H1 (cell line): ENCODE measurements at regions not wholly inside any gene's neighbourhood (a gene's known extent, or its start where the extent isn't known, plus 50 kb on each side); places are given as distances from the start of the nearest gene placed in this dataset.

Experiments
- CTCF ChIA-PET: fragments of 300-600 bp; sonication (Branson Sonifier 250); formaldehyde crosslinking; loops from one replicate; lab custom pipeline; 2021; ENCODE audit not compliant: partially characterized antibody; lab: Charles Lee
- POLR2A ChIA-PET: fragments of 300-600 bp; sonication (Branson Sonifier 250); formaldehyde crosslinking; loops from one replicate; lab custom pipeline; 2021; ENCODE audit warnings: inconsistent platforms; ENCODE audit not compliant: partially characterized antibody; lab: Charles Lee
- DNase-seq, 2 experiments: peaks; one replicate each; pipeline versions ENCODE4 v3.0.0 to v3.0.0-alpha.2; 2010 to 2022; ENCODE audit warnings: low spot score in 2 of 2, low read depth in 1 of 2, mixed read lengths in 1 of 2
- FAIRE-seq: peaks from 2 replicates; lab custom pipeline; 2011; peaks lifted over from hg19 to GRCh38; lab: Jason Lieb, UNC
- H2AFZ ChIP-seq: 2 replicates; pipeline ENCODE4 v1.8.1; 2012; ENCODE audit warnings: low read length, inconsistent platforms
- H2AK5ac ChIP-seq: 2 replicates; pipeline ENCODE4 v1.6.1; 2013; ENCODE audit warnings: low read depth, low read length
- H2BK120ac ChIP-seq: replicated peaks from 2 replicates; pipeline ENCODE3; 2013; ENCODE audit warnings: low read depth, low read length, inconsistent platforms
- H2BK12ac ChIP-seq: 2 replicates; pipeline ENCODE4 v1.6.1; 2013; ENCODE audit warnings: low read depth, low read length
- H2BK15ac ChIP-seq: 2 replicates; pipeline ENCODE4 v1.6.1; 2013; ENCODE audit warnings: low read length
- H2BK20ac ChIP-seq: 2 replicates; pipeline ENCODE4 v1.6.1; 2013; ENCODE audit warnings: low read length
- H2BK5ac ChIP-seq: 2 replicates; pipeline ENCODE4 v1.6.1; 2013; ENCODE audit warnings: low read depth, low read length
- H3K14ac ChIP-seq: 2 replicates; pipeline ENCODE4 v1.6.1; 2013; ENCODE audit warnings: inconsistent platforms; ENCODE audit not compliant: insufficient read length
- H3K18ac ChIP-seq: 2 replicates; pipeline ENCODE4 v1.6.1; 2013; ENCODE audit warnings: low read length; ENCODE audit errors: extremely low read depth
- H3K23ac ChIP-seq: 2 replicates; pipeline ENCODE4 v1.6.1; 2013; ENCODE audit warnings: inconsistent platforms; ENCODE audit not compliant: insufficient read length
- H3K23me2 ChIP-seq: 2 replicates; pipeline ENCODE4 v1.6.1; 2013; ENCODE audit warnings: low read depth, low read length
- H3K27ac ChIP-seq: 2 replicates; pipeline ENCODE4 v1.6.1; 2011; ENCODE audit warnings: low read depth, low read length, inconsistent platforms
- H3K27me3 ChIP-seq, 4 experiments: replicated peaks in 1 of 4; 1 replicate in 1 of 4; 2 replicates in 3 of 4; pipeline versions ENCODE4 v1.6.1 to v1.8.1; 2011 to 2013; ENCODE audit warnings: low read length in 3 of 4, mild to moderate bottlenecking in 3 of 4, inconsistent platforms in 2 of 4, mixed read lengths in 2 of 4, moderate library complexity in 1 of 4; ENCODE audit not compliant: control insufficient read depth in 3 of 4, insufficient read depth in 3 of 4; ENCODE audit errors: extremely low read depth in 1 of 4
- H3K36me3 ChIP-seq, 4 experiments: 2 replicates each; pipeline versions ENCODE4 v1.6.1 to v1.8.1; 2011 to 2013; ENCODE audit warnings: mild to moderate bottlenecking in 4 of 4, low read length in 3 of 4, moderate library complexity in 2 of 4, control low read depth in 1 of 4, inconsistent platforms in 1 of 4; ENCODE audit not compliant: insufficient read depth in 4 of 4, control insufficient read depth in 2 of 4
- H3K4ac ChIP-seq: replicated peaks from 2 replicates; pipeline ENCODE3; 2013; ENCODE audit warnings: low read length, low read depth, mixed read lengths, inconsistent platforms; ENCODE audit not compliant: insufficient read length
- H3K4me1 ChIP-seq, 4 experiments: replicated peaks in 1 of 4; 1 replicate in 1 of 4; 2 replicates in 3 of 4; pipeline versions ENCODE4 v1.6.1 to v1.8.1; 2011 to 2013; ENCODE audit warnings: low read length in 3 of 4, inconsistent platforms in 2 of 4, mixed read lengths in 1 of 4; ENCODE audit not compliant: insufficient read depth in 4 of 4, control insufficient read depth in 3 of 4
- H3K4me2 ChIP-seq, 2 experiments: 2 replicates each; pipeline versions ENCODE4 v1.6.1 to v1.8.1; 2011 to 2013; ENCODE audit warnings: low read depth in 2 of 2, low read length in 2 of 2, control low read depth in 1 of 2, inconsistent platforms in 1 of 2, mild to moderate bottlenecking in 1 of 2; ENCODE audit not compliant: insufficient read depth in 1 of 2
- H3K4me3 ChIP-seq, 4 experiments: fragments of 200-600, 300-600 bp in 1 of 4; sonication (generic), shearing (Covaris generic), sonication (Bioruptor Twin) in 1 of 4; 2 replicates each; pipeline versions ENCODE4 v1.5.1 to v1.8.1; 2011 to 2016; ENCODE audit warnings: low read length in 4 of 4, low read depth in 3 of 4, control low read depth in 2 of 4, inconsistent platforms in 2 of 4, mild to moderate bottlenecking in 2 of 4, mixed read lengths in 1 of 4, moderate library complexity in 1 of 4; ENCODE audit not compliant: insufficient read depth in 2 of 4; ENCODE audit errors: extremely low read depth in 1 of 4
- H3K56ac ChIP-seq: replicated peaks from 2 replicates; pipeline ENCODE3; 2013; ENCODE audit warnings: low read depth, mild to moderate bottlenecking, mixed read lengths, low read length, inconsistent platforms; ENCODE audit not compliant: insufficient read length
- H3K79me1 ChIP-seq: 2 replicates; pipeline ENCODE4 v1.6.1; 2013; ENCODE audit warnings: low read depth, low read length, control low read depth
- H3K79me2 ChIP-seq, 2 experiments: 2 replicates each; pipeline versions ENCODE4 v1.6.1 to v1.8.1; 2012 to 2013; ENCODE audit warnings: low read length in 2 of 2, mild to moderate bottlenecking in 2 of 2, inconsistent platforms in 1 of 2; ENCODE audit not compliant: insufficient read depth in 2 of 2, control insufficient read depth in 1 of 2
- H3K9ac ChIP-seq, 4 experiments: replicated peaks in 1 of 4; 1 replicate in 1 of 4; 2 replicates in 3 of 4; pipeline versions ENCODE4 v1.6.1 to v1.8.1; 2011 to 2013; ENCODE audit warnings: low read depth in 3 of 4, low read length in 3 of 4, control low read depth in 2 of 4, mild to moderate bottlenecking in 2 of 4, moderate library complexity in 2 of 4, inconsistent platforms in 1 of 4; ENCODE audit errors: extremely low read depth in 1 of 4
- H3K9me3 ChIP-seq, 2 experiments: 2 replicates each; pipeline versions ENCODE4 v1.6.1 to v1.8.1; 2012 to 2013; ENCODE audit warnings: mild to moderate bottlenecking in 2 of 2, moderate library complexity in 2 of 2, control low read depth in 1 of 2, inconsistent platforms in 1 of 2, low read depth in 1 of 2, low read length in 1 of 2, mixed read lengths in 1 of 2; ENCODE audit not compliant: insufficient read depth in 2 of 2
- H4K20me1 ChIP-seq, 2 experiments: replicated peaks in 1 of 2; 2 replicates each; pipeline versions ENCODE3 to v1.8.1; 2011 to 2013; ENCODE audit warnings: inconsistent platforms in 2 of 2, low read length in 2 of 2, mild to moderate bottlenecking in 1 of 2; ENCODE audit not compliant: insufficient read depth in 2 of 2, control insufficient read depth in 1 of 2
- H4K5ac ChIP-seq: 2 replicates; pipeline ENCODE4 v1.6.1; 2013; ENCODE audit warnings: low read length, low read depth, mixed read lengths, inconsistent platforms; ENCODE audit not compliant: insufficient read length
- H4K8ac ChIP-seq: 2 replicates; pipeline ENCODE4 v1.8.0; 2013; ENCODE audit warnings: mild to moderate bottlenecking, moderate library complexity, low read length, inconsistent platforms; ENCODE audit not compliant: insufficient read depth; ENCODE audit errors: extremely low read depth
- H4K91ac ChIP-seq: replicated peaks from 2 replicates; pipeline ENCODE3; 2013; ENCODE audit warnings: low read length, mixed read lengths, inconsistent platforms; ENCODE audit not compliant: insufficient read length
- ATF2 ChIP-seq: IDR thresholded peaks from 2 replicates; pipeline ENCODE4 v1.6.1; 2012; ENCODE audit warnings: low read length, inconsistent platforms
- BCL11A ChIP-seq, 2 experiments: IDR thresholded peaks; one replicate each; pipeline ENCODE4 v1.6.1; 2011; ENCODE audit warnings: low read depth in 2 of 2, low read length in 2 of 2, mild to moderate bottlenecking in 2 of 2
- CTBP2 ChIP-seq: IDR thresholded peaks from 2 replicates; pipeline ENCODE4 v1.7.0; 2011; ENCODE audit warnings: borderline replicate concordance, mild to moderate bottlenecking, moderate library complexity, mixed read lengths, low read length; ENCODE audit not compliant: insufficient read depth, insufficient read length
- HDAC6 ChIP-seq: IDR thresholded peaks from one replicate; pipeline ENCODE4 v1.7.1; 2012; ENCODE audit warnings: low read depth, mild to moderate bottlenecking, inconsistent platforms, low read length, moderate library complexity
- MAFK ChIP-seq: IDR thresholded peaks from 2 replicates; pipeline ENCODE4 v1.6.1; 2012; ENCODE audit warnings: low read depth, mild to moderate bottlenecking, improper control_type of control experiment, low read length
- NRF1 ChIP-seq: IDR thresholded peaks from 2 replicates; pipeline ENCODE4 v1.6.1; 2011; ENCODE audit warnings: mild to moderate bottlenecking, low read depth, low read length, improper control_type of control experiment
- POLR2A ChIP-seq, 2 experiments: IDR thresholded peaks; 1 replicate in 1 of 2; 2 replicates in 1 of 2; pipeline ENCODE4 v1.6.1; 2011; ENCODE audit warnings: low read depth in 2 of 2, low read length in 2 of 2, mild to moderate bottlenecking in 2 of 2; ENCODE audit errors: control extremely low read depth in 1 of 2
- POU5F1 ChIP-seq: IDR thresholded peaks from 2 replicates; pipeline ENCODE4 v1.6.1; 2011; ENCODE audit warnings: low read depth, mild to moderate bottlenecking, low read length, moderate library complexity
- RFX5 ChIP-seq: IDR thresholded peaks from 2 replicates; pipeline ENCODE4 v1.6.1; 2011; ENCODE audit warnings: low read depth, low read length, improper control_type of control experiment, borderline replicate concordance
- SIN3A ChIP-seq, 2 experiments: IDR thresholded peaks in 1 of 2; conservative IDR thresholded peaks in 1 of 2; 2 replicates each; pipeline ENCODE4 v1.6.1; 2011 to 2012; ENCODE audit warnings: low read length in 2 of 2, improper control_type of control experiment in 1 of 2, low read depth in 1 of 2, mild to moderate bottlenecking in 1 of 2
- TCF12 ChIP-seq: IDR thresholded peaks from 2 replicates; pipeline ENCODE4 v1.6.1; 2011; ENCODE audit warnings: low read depth, mild to moderate bottlenecking, low read length
- TEAD4 ChIP-seq: IDR thresholded peaks from 2 replicates; pipeline ENCODE4 v1.6.1; 2012; ENCODE audit warnings: low read depth, low read length, inconsistent platforms, mixed read lengths
- WGBS, 2 experiments: shearing (Covaris generic) in 1 of 2; methylation state at CpG; one replicate each; pipeline versions ENCODE4 v1.1.6 to v1.1.7; 2013 to 2015; ENCODE audit warnings: low lambda C conversion rate in 2 of 2, mixed read lengths in 2 of 2, inconsistent platforms in 1 of 2, low coverage in 1 of 2, missing lambda C conversion rate in 1 of 2; ENCODE audit not compliant: insufficient replicate concordance in 2 of 2, insufficient coverage in 1 of 2, insufficient read length in 1 of 2; ENCODE audit errors: extremely low coverage in 1 of 2, missing lambda C conversion rate in 1 of 2; 5-methylcytosine and 5-hydroxymethylcytosine counted together

- no peak for DNase-seq
- Histone ChIP-seq H3K4me3 (no peak overlapping the region), H3K79me1 (no peaks in the 10 kb centered on the region), H3K27ac (no peak overlapping the region), H3K18ac (peak overlapping the region; percentile 6; the same call in 1 of the 2 replicates), H2BK20ac (no peak overlapping the region; the same call in 1 of the 2 replicates), H3K4ac (peak overlapping the region; percentile 72), H3K9me3 (peaks cover 0 to 5% of the 10 kb centered on the region in 2 experiments; a peak in 1 of 4 replicates), H3K4me1 (peaks cover 2 to 13% (median 8%) of the 10 kb centered on the region in 4 experiments), H3K36me3 (no peaks in the 10 kb centered on the region), H3K23ac (no peak overlapping the region), H4K5ac (no peak overlapping the region), H2BK120ac (no peak overlapping the region), H4K8ac (no peak overlapping the region), H2BK15ac (no peak overlapping the region), H2BK12ac (no peak overlapping the region), H4K91ac (no peak overlapping the region), H3K14ac (no peak overlapping the region), H2AK5ac (no peak overlapping the region), H3K23me2 (no peaks in the 10 kb centered on the region), H3K79me2 (no peaks in the 10 kb centered on the region), H3K56ac (no peak overlapping the region), H3K27me3 (peaks cover 0 to 4% (median under 1%) of the 10 kb centered on the region in 4 experiments; a peak in 3 of 7 replicates), H4K20me1 (no peaks in the 10 kb centered on the region), H3K4me2 (no peak overlapping the region), H2AFZ (no peak overlapping the region), H3K9ac (no peak overlapping the region), H2BK5ac (no peak overlapping the region)
- WGBS, 2 experiments: 84% methylated on average over 8 of the region's 8 CpGs; no CpG with 5 or more reads in 1 of the 2 experiments
- no peak for FAIRE-seq
- ChIA-PET POLR2A (no interaction called here), CTCF (no interaction called here)
- TF ChIP-seq TCF12: no peak
- TF ChIP-seq POLR2A (IDR thresholded peaks at IDR 0.05; ENCODE audit: control extremely low read depth in 1 of 2, low read depth in 2 of 2, low read length in 2 of 2): no peak
- no peak for TF ChIP-seq RFX5
- no peak for TF ChIP-seq MAFK
- TF ChIP-seq HDAC6: no peak
- TF ChIP-seq SIN3A (conservative IDR thresholded peaks at IDR 0.05 in 1 of 2, IDR thresholded peaks at IDR 0.05 in 1 of 2; ENCODE audit: low read depth in 1 of 2, low read length in 2 of 2): no peak
- TF ChIP-seq ATF2: no peak
- no peak for TF ChIP-seq CTBP2
- no peak for TF ChIP-seq BCL11A (IDR thresholded peaks at IDR 0.05; ENCODE audit: low read depth in 2 of 2, low read length in 2 of 2)
- TF ChIP-seq TEAD4: no peak
- TF ChIP-seq NRF1: no peak
- no peak for TF ChIP-seq POU5F1
These were observed 175.6 kb upstream of the C1orf174 start for GRCh38 chr1:4075436-4076225.
